ENCODE measurements at regions not wholly inside any gene's neighbourhood (a gene's known extent, or its start where the extent isn't known, plus 50 kb on each side); places are given as distances from the start of the nearest gene placed in this dataset.

DNA sequence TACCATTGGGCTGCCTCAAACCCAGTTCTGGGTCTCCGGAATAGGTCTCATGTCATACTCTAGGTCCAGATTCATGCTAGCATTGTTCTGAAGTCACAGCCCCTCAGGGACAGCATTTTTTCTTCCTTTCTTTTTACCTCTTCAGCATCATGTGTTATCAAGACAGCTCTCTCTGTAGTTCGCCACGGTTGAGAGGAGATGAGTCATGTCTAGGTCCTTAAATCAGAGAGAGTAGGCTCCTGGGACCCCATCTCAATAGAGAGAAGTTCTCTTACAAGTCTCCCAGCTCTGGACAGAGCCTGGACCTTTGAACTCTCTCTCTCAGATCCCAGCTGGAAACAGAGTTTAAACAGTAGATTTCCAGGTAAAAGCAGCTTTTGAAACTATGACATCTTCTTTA, 332.4 kb upstream of the CD180 start:
- dilution Hi-C loops (cut with MboI; ENCODE audit: extremely low pct_ligation_motif_present, low sequenced_read_pairs): no loop called here
- BruUV-seq (replicated peaks): no TSS peak
- no peak for FAIRE-seq

More for the DNA sequence above, 332.4 kb upstream of the CD180 start:
- no peaks in the 10 kb centered on the region for H3K36me3 ChIP-seq (ENCODE audit: control insufficient read depth in 2 of 2, extremely low read depth in 1 of 2, insufficient read depth in 2 of 2, low read length in 2 of 2)
- H3K79me2 ChIP-seq (ENCODE audit: control insufficient read depth, insufficient read depth, low read length): no peaks in the 10 kb centered on the region
- no peak overlapping the region for H3K4me2 ChIP-seq (ENCODE audit: insufficient read depth, low read length)
- H3K27ac ChIP-seq (ENCODE audit: insufficient read depth, low read depth, low read length): no peak overlapping the region
- no peak overlapping the region for H3K4me3 ChIP-seq (replicated peaks in 1 of 3; ENCODE audit: insufficient read depth in 1 of 3, low read depth in 1 of 3, low read length in 3 of 3)
- H3K27me3 ChIP-seq (ENCODE audit: control insufficient read depth in 2 of 2, insufficient read depth in 2 of 2, low read length in 2 of 2): no peaks in the 10 kb centered on the region
- H3K9me1 ChIP-seq (replicated peaks; ENCODE audit: control insufficient read depth, extremely low read depth, insufficient read depth, low read length): no peaks in the 10 kb centered on the region
- CTCF ChIA-PET: interaction anchor here (1.1 kb wide), 1 partner anchor 283 kb away, joined by 3 read pairs; no protein-coding TSS in a partner anchor
- POLR2A ChIA-PET: no interaction called here
- intact Hi-C loops (cut with micrococcal nuclease): loop anchor here (5.0 kb wide), 1 partner anchor 282 kb away; no protein-coding TSS in a partner anchor
- no peak for DNase-seq (ENCODE audit: low read depth, low spot score)
- H4K20me1 ChIP-seq (replicated peaks; ENCODE audit: control insufficient read depth, extremely low read depth, insufficient read depth, low read length): no peaks in the 10 kb centered on the region
- TF ChIP-seq FOS (IDR thresholded peaks at IDR 0.05; ENCODE audit: borderline replicate concordance, insufficient read depth, low read length): no peak
- TF ChIP-seq, protein P1, sequence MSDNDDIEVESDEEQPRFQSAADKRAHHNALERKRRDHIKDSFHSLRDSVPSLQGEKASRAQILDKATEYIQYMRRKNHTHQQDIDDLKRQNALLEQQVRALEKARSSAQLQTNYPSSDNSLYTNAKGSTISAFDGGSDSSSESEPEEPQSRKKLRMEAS (IDR thresholded peaks at IDR 0.05; ENCODE audit: insufficient read depth, insufficient read length): no peak
- no peak for TF ChIP-seq POLR2A (IDR thresholded peaks at IDR 0.05; ENCODE audit: low read depth, low read length)
- TF ChIP-seq MYC (IDR thresholded peaks at IDR 0.05; ENCODE audit: low read depth, low read length): no peak
- TF ChIP-seq POLR2AphosphoS5 (IDR thresholded peaks at IDR 0.05; ENCODE audit: insufficient read depth, low read depth, low read length): no peak
- TF ChIP-seq EZH2 (IDR thresholded peaks at IDR 0.05; ENCODE audit: borderline replicate concordance, low read depth, low read length, severe bottlenecking): no peak
- no peak for TF ChIP-seq GATA2 (IDR thresholded peaks at IDR 0.05; ENCODE audit: insufficient read depth, insufficient read length, low read depth, low read length)
- no peak for TF ChIP-seq JUN (IDR thresholded peaks at IDR 0.05; ENCODE audit: borderline replicate concordance, insufficient read depth, insufficient read length, low read depth)
- TF ChIP-seq, protein P2, sequence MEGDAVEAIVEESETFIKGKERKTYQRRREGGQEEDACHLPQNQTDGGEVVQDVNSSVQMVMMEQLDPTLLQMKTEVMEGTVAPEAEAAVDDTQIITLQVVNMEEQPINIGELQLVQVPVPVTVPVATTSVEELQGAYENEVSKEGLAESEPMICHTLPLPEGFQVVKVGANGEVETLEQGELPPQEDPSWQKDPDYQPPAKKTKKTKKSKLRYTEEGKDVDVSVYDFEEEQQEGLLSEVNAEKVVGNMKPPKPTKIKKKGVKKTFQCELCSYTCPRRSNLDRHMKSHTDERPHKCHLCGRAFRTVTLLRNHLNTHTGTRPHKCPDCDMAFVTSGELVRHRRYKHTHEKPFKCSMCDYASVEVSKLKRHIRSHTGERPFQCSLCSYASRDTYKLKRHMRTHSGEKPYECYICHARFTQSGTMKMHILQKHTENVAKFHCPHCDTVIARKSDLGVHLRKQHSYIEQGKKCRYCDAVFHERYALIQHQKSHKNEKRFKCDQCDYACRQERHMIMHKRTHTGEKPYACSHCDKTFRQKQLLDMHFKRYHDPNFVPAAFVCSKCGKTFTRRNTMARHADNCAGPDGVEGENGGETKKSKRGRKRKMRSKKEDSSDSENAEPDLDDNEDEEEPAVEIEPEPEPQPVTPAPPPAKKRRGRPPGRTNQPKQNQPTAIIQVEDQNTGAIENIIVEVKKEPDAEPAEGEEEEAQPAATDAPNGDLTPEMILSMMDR (IDR thresholded peaks at IDR 0.05; ENCODE audit: extremely low read depth in 1 of 2, insufficient read depth in 1 of 2, low read depth in 1 of 2, low read length in 2 of 2): no peak
- no peak overlapping the region for H2AFZ ChIP-seq (ENCODE audit: low read depth, low read length)
- H3K9ac ChIP-seq (replicated peaks; ENCODE audit: extremely low read depth, insufficient read depth, low read length): no peak overlapping the region
- no peaks in the 10 kb centered on the region for H3K9me3 ChIP-seq (replicated peaks; ENCODE audit: control insufficient read depth, insufficient read depth, low read length)
- H3K4me1 ChIP-seq (ENCODE audit: control insufficient read depth, extremely low read depth, insufficient read depth, low read length): no peaks in the 10 kb centered on the region

Measured in endothelial cell of umbilical vein (primary cell).